Skin epidermis (tissue), 12 donors: ENCODE measurements at regions not wholly inside any gene's neighbourhood (a gene's known extent, or its start where the extent isn't known, plus 50 kb on each side); places are given as distances from the start of the nearest gene placed in this dataset.

Source experiments
- H3K27ac ChIP-seq, 21 experiments: fragments of 200-600 bp; sonication (generic) in 11 of 21; one replicate each; pipeline ENCODE4 v1.5.0; 2020; ENCODE audit warnings: mild to moderate bottlenecking in 3 of 21, inconsistent platforms in 2 of 21, moderate library complexity in 2 of 21
- H3K4me3 ChIP-seq, 7 experiments: fragments of 200-600 bp; sonication (generic) in 2 of 7; one replicate each; pipeline ENCODE4 v1.5.0; 2020; ENCODE audit warnings: inconsistent platforms in 2 of 7, mild to moderate bottlenecking in 2 of 7, moderate library complexity in 1 of 7

- Histone ChIP-seq H3K27ac (no peak overlapping the region), H3K4me3 (no peak overlapping the region)
These were observed 634.9 kb downstream of the METTL15 start for GRCh38 chr11:28743061-28743550.

GRCh38 chr11:28739489-28740280 is 631.5 kb downstream of the METTL15 start:
- Histone ChIP-seq H3K4me3 (no peak overlapping the region), H3K27ac (no peak overlapping the region)

GRCh38 chr11:28738549-28738948 is 630.4 kb downstream of the METTL15 start:
- no peak overlapping the region for H3K4me3 ChIP-seq
- H3K27ac ChIP-seq, result no peak overlapping the region

- Histone ChIP-seq H3K4me3 (no peak overlapping the region), H3K27ac (no peak overlapping the region)
These were observed 628.1 kb downstream of the METTL15 start for GRCh38 chr11:28736256-28736655.

GRCh38 chr11:28735511-28735910 is 627.3 kb downstream of the METTL15 start:
- H3K27ac ChIP-seq, result no peak overlapping the region
- H3K4me3 ChIP-seq, result no peak overlapping the region

- no peak overlapping the region for H3K4me3 ChIP-seq
- H3K27ac ChIP-seq, result no peak overlapping the region
These were observed 622.7 kb downstream of the METTL15 start for GRCh38 chr11:28730889-28731288.

GRCh38 chr11:28730336-28730735 is 622.1 kb downstream of the METTL15 start:
- Histone ChIP-seq H3K27ac (no peak overlapping the region), H3K4me3 (no peak overlapping the region)

GRCh38 chr11:28729339-28729738 is 621.2 kb downstream of the METTL15 start:
- Histone ChIP-seq H3K27ac (no peak overlapping the region), H3K4me3 (no peak overlapping the region)

- H3K27ac ChIP-seq, result no peak overlapping the region
- H3K4me3 ChIP-seq, result no peak overlapping the region
These were observed 620.5 kb downstream of the METTL15 start for GRCh38 chr11:28728666-28729065.

GRCh38 chr11:28727254-28727653 is 619.1 kb downstream of the METTL15 start:
- no peak overlapping the region for H3K27ac ChIP-seq
- no peak overlapping the region for H3K4me3 ChIP-seq

GRCh38 chr11:28726432-28726831 is 618.2 kb downstream of the METTL15 start:
- Histone ChIP-seq H3K27ac (no peak overlapping the region), H3K4me3 (no peak overlapping the region)

- H3K27ac ChIP-seq, result no peak overlapping the region
- H3K4me3 ChIP-seq, result no peak overlapping the region
These were observed 607.5 kb downstream of the METTL15 start for GRCh38 chr11:28715726-28716125.

GRCh38 chr11:28713850-28714249 is 605.7 kb downstream of the METTL15 start:
- Histone ChIP-seq H3K27ac (no peak overlapping the region), H3K4me3 (no peak overlapping the region)

GRCh38 chr11:28708075-28708474 is 599.9 kb downstream of the METTL15 start:
- H3K27ac ChIP-seq, result no peak overlapping the region
- no peak overlapping the region for H3K4me3 ChIP-seq

GRCh38 chr11:28704801-28705200 is 596.6 kb downstream of the METTL15 start:
- Histone ChIP-seq H3K27ac (no peak overlapping the region), H3K4me3 (no peak overlapping the region)

- H3K4me3 ChIP-seq, result no peak overlapping the region
- no peak overlapping the region for H3K27ac ChIP-seq
These were observed 595.2 kb downstream of the METTL15 start for GRCh38 chr11:28703371-28703770.

- Histone ChIP-seq H3K27ac (no peak overlapping the region), H3K4me3 (no peak overlapping the region)
These were observed 594.7 kb downstream of the METTL15 start for GRCh38 chr11:28702871-28703270.

GRCh38 chr11:28702450-28702790 is 594.2 kb downstream of the METTL15 start:
- Histone ChIP-seq H3K27ac (no peak overlapping the region), H3K4me3 (no peak overlapping the region)

GRCh38 chr11:28701760-28702449 is 593.7 kb downstream of the METTL15 start:
- H3K4me3 ChIP-seq, result no peak overlapping the region
- no peak overlapping the region for H3K27ac ChIP-seq

- Histone ChIP-seq H3K4me3 (no peak overlapping the region), H3K27ac (no peak overlapping the region)
These were observed 591.5 kb downstream of the METTL15 start for GRCh38 chr11:28699701-28700100.
